Ishikawa (cell line): ENCODE measurements at regions not wholly inside any gene's neighbourhood (a gene's known extent, or its start where the extent isn't known, plus 50 kb on each side); places are given as distances from the start of the nearest gene placed in this dataset.

ENCODE experiments used
- MAX ChIP-seq: IDR thresholded peaks from 2 replicates; pipeline ENCODE4 v1.6.1; 2012
- RAD21 ChIP-seq: IDR thresholded peaks from 2 replicates; pipeline ENCODE4 v1.6.1; 2012; ENCODE audit warnings: low read depth
- REST ChIP-seq: IDR thresholded peaks from 2 replicates; pipeline ENCODE4 v1.6.1; 2012; ENCODE audit warnings: low read depth, mild to moderate bottlenecking
- TAF1 ChIP-seq: IDR thresholded peaks from 2 replicates; pipeline ENCODE4 v1.6.1; 2012; ENCODE audit warnings: low read depth, mild to moderate bottlenecking
- TEAD4 ChIP-seq: IDR thresholded peaks from 2 replicates; pipeline ENCODE4 v1.6.1; 2012
- USF1 ChIP-seq: IDR thresholded peaks from 2 replicates; pipeline ENCODE4 v1.6.1; 2012

GRCh38 chr7:84591897-84592296 is 397.3 kb upstream of the SEMA3A start:
- TF ChIP-seq USF1 (no peak), TEAD4 (no peak), MAX (no peak), RAD21 (no peak), TAF1 (no peak), REST (no peak)
